ENCODE measurements at regions not wholly inside any gene's neighbourhood (a gene's known extent, or its start where the extent isn't known, plus 50 kb on each side); places are given as distances from the start of the nearest gene placed in this dataset.

GRCh38 chr7:14995774-14996173 lies 93.2 kb upstream of the DGKB start:
- TF ChIP-seq CTCF (IDR thresholded peaks at IDR 0.05; ENCODE audit: low read depth, low read length, missing input control) (no peak), MAX (IDR thresholded peaks at IDR 0.05) (no peak), JUND (IDR thresholded peaks at IDR 0.05) (no peak)
